Heart left ventricle (tissue), 16 donors: ENCODE measurements at regions not wholly inside any gene's neighbourhood (a gene's known extent, or its start where the extent isn't known, plus 50 kb on each side); places are given as distances from the start of the nearest gene placed in this dataset.

Source experiments
- ATAC-seq, 4 donors: fragments of 200-7000 bp; cut with Tn5 transposase; one replicate each; pipeline ENCODE4 v1.9.1; 2020 to 2022; ENCODE audit warnings: moderate library complexity in 4 of 4, mild to moderate bottlenecking in 3 of 4, moderate number of reproducible peaks in 1 of 4
- DNase-seq, 5 donors: peaks; one replicate each; pipeline ENCODE4 v3.0.0-alpha.2; 2020
- H3K27ac ChIP-seq, 12 donors: fragments of 200-600 bp; sonication (generic) in 4 of 12; one replicate each; pipeline versions ENCODE4 v1.5.0 to v1.8.0; 2016 to 2022; ENCODE audit warnings: mild to moderate bottlenecking in 2 of 12
- H3K27me3 ChIP-seq, 9 donors: fragments of 200-600 bp; sonication (generic) in 2 of 9; one replicate each; pipeline versions ENCODE4 v1.5.1 to v1.8.0; 2016 to 2022; ENCODE audit warnings: mild to moderate bottlenecking in 3 of 9
- H3K36me3 ChIP-seq, 9 donors: fragments of 200-600 bp; sonication (generic) in 2 of 9; one replicate each; pipeline versions ENCODE4 v1.5.0 to v1.8.0; 2018 to 2022; ENCODE audit warnings: mild to moderate bottlenecking in 2 of 9
- H3K4me1 ChIP-seq, 12 donors: fragments of 200-600 bp; sonication (generic) in 4 of 12; one replicate each; pipeline versions ENCODE4 v1.5.0 to v1.8.0; 2016 to 2022; ENCODE audit warnings: mild to moderate bottlenecking in 3 of 12
- H3K4me3 ChIP-seq, 12 donors: fragments of 200-600 bp; sonication (generic) in 4 of 12; one replicate each; pipeline versions ENCODE4 v1.5.0 to v1.8.0; 2017 to 2022; ENCODE audit warnings: mild to moderate bottlenecking in 9 of 12, moderate library complexity in 4 of 12
- H3K9me3 ChIP-seq, 12 donors: fragments of 200-600 bp; sonication (generic) in 4 of 12; one replicate each; pipeline versions ENCODE4 v1.5.0 to v1.8.0; 2016 to 2022; ENCODE audit warnings: mild to moderate bottlenecking in 1 of 12
- POLR2A ChIP-seq, 2 donors: fragments of 450-650 bp; IDR thresholded peaks; one replicate each; pipeline ENCODE4 v1.6.1; 2017; ENCODE audit warnings: antibody characterized with exemption in 2 of 2, mild to moderate bottlenecking in 2 of 2, moderate library complexity in 2 of 2
- WGBS, 4 donors: extraction: QIAGEN DNeasy Blood & Tissue Kit in 2 of 4; methylation state at CpG; one replicate each; pipeline versions ENCODE4 v1.1.5 to v1.1.7; 2013 to 2018; 5-methylcytosine and 5-hydroxymethylcytosine counted together
- intact Hi-C, 10 donors: fragments of 100-400 bp; cut with DNase I; formaldehyde crosslinking; loops; one replicate each; pipeline versions ENCODE4 v1.11.1 to v1.14.2; 2022
- TF ChIP-seq, protein P1 (sequence below), 12 donors: fragments of 200-600 bp; sonication (generic) in 4 of 12; IDR thresholded peaks; one replicate each; pipeline versions ENCODE4 v1.5.0 to v1.8.0; 2018 to 2022; ENCODE audit warnings: antibody characterized with exemption in 12 of 12, mild to moderate bottlenecking in 5 of 12
- donor health status: ischemic (EF 13 %, LVEDD 7.1; RV severe dilation, severe dysfunction).
- donor health status: healthy with polysubstance abuse.
- donor health status: DM: no; HTN: yes; CAD: no.
- donor health status: DM: no; HTN: no; CAD: no.
- donor health status: ischemic (EF 25% LVEDD 6.9; RV normal size, moderate dysfunction).
- donor health status: ischemic (EF 25% LVEDD 5.7; RV mildly dilated, moderate dysfunction).
- donor health status: healthy.
- donor health status: DM: yes; HTN: yes; CAD: no.
- donor health status: ischemic (EF 35%, LVEDD 5.7; RV mildly dilated, moderate dysfunction).
- donor health status: nonischemic (EF 11% LVEDD 7.7; RV severe dilation, severe dysfunction).
- donor health status: DM: yes; HTN: yes; CAD: no.
- donor health status: PGD.
- donor health status: ischemic (EF 29% LVEDD 5.4; RV normal size, mild dysfunction).
- donor health status: nonischemic (EF 23%, LVEDD 6.1; RV moderate dilation, normal function).

DNA sequence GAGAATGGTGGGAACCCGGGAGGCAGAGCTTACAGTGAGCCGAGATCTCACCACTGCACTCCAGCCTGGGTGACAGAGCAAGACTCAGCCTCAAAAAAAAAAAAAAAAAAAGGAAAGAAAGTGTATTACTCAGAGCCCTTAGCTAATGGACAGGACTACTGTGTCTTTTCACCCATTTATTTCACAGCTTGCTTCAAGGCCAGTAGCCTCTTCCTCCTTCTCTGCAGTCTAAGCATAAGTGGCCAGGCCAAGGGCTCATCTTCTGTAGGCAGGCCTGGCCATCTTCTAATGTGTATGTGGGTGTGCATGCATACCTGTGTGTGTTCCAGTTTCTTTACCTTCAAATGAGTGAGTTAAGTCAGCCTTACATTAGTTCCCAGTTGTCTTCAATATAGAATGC is 94.8 kb upstream of the GDF10 start:
- WGBS, 4 donors, result 85 to 97% (median 92%) methylated on average over 2 of the region's 2 CpGs
- ATAC-seq (no peak), DNase-seq (no peak)
- Histone ChIP-seq H3K27me3 (no peaks in the 10 kb centered on the region), H3K4me1 (no peaks in the 10 kb centered on the region), H3K36me3 (no peaks in the 10 kb centered on the region), H3K27ac (no peak overlapping the region), H3K9me3 (peaks cover 0 to 5% (median 0%) of the 10 kb centered on the region in 12 donors), H3K4me3 (no peak overlapping the region)
- intact Hi-C loops, result no loop called here
- TF ChIP-seq, protein P1, sequence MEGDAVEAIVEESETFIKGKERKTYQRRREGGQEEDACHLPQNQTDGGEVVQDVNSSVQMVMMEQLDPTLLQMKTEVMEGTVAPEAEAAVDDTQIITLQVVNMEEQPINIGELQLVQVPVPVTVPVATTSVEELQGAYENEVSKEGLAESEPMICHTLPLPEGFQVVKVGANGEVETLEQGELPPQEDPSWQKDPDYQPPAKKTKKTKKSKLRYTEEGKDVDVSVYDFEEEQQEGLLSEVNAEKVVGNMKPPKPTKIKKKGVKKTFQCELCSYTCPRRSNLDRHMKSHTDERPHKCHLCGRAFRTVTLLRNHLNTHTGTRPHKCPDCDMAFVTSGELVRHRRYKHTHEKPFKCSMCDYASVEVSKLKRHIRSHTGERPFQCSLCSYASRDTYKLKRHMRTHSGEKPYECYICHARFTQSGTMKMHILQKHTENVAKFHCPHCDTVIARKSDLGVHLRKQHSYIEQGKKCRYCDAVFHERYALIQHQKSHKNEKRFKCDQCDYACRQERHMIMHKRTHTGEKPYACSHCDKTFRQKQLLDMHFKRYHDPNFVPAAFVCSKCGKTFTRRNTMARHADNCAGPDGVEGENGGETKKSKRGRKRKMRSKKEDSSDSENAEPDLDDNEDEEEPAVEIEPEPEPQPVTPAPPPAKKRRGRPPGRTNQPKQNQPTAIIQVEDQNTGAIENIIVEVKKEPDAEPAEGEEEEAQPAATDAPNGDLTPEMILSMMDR (IDR thresholded peaks at IDR 0.05), result no peak
- TF ChIP-seq POLR2A (IDR thresholded peaks at IDR 0.05), result no peak

DNA sequence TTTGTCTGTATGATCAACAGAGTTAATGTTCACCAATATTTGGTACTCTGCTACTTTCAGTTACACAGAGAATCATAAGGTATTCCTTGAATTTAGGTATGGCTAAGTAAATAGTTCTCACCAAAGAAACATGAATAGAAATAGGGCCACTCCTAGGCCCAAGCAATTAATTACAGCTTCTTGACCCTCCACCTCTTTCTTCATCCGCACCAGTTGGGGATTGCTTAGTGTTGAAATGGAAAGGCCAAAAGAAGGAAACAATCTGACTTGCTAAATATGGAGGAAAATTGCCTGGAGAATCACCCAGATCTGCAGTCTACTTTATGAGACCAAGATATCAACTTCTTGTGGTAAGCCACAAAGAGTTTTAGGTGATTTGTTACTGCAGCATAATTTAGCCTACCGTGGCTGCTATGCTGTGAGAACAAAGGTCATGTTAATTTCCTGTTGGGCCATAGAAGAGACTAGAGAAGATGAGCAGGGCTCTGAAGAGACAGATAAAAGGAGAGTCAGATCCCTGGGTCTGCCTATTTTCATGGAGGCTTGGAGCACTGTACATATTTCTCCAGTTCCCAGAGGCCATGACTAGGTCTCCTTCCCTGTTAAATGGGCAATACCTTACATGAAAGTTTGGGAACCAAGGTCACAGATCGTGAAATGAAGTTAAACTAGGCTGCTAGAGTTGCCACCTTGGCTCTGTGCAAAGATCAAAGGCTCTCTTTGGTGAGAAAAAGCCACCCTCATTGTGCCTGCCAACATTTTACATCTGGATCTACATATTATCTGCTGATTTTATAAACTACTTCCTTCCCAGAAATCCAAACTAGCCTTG is 93.3 kb upstream of the GDF10 start:
- TF ChIP-seq, protein P1 (IDR thresholded peaks at IDR 0.05), result no peak
- TF ChIP-seq POLR2A (IDR thresholded peaks at IDR 0.05), result no peak
- 69 to 77% (median 75%) methylated on average over 3 of the region's 3 CpGs for WGBS, 4 donors
- ATAC-seq (no peak), DNase-seq (no peak)
- H3K4me3 ChIP-seq, result no peak overlapping the region
- H3K9me3 ChIP-seq, result peaks cover 0 to 2% (median 0%) of the 10 kb centered on the region in 12 donors
- H3K4me1 ChIP-seq, result no peaks in the 10 kb centered on the region
- H3K36me3 ChIP-seq, result no peaks in the 10 kb centered on the region
- H3K27ac ChIP-seq, result peak overlapping the region in 1 of 12 donors; percentile 2
- H3K27me3 ChIP-seq, result no peaks in the 10 kb centered on the region
- intact Hi-C loops, result no loop called here

DNA sequence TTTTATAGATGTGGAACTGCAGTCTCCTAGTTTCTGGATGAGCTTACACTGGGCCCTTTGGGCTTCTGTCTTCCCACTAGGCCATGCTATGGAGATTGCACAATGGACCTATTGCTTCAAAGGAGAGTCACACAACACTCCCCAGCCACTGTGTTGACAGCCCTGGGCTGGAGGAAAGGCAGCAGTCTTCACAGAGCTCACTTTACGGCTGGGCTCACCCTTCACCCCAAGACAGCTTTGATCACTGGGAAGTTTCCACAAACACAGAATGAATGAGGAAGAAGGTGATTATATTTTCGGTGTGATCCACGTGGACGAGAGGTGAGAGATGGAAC is 92.7 kb upstream of the GDF10 start:
- no peaks in the 10 kb centered on the region for H3K36me3 ChIP-seq
- no peaks in the 10 kb centered on the region for H3K27me3 ChIP-seq
- H3K4me3 ChIP-seq, result no peak overlapping the region
- peaks cover 0 to 6% (median 0%) of the 10 kb centered on the region in 12 donors for H3K9me3 ChIP-seq
- peak overlapping the region in 1 of 12 donors; percentile 2 for H3K27ac ChIP-seq
- DNase-seq, result no peak
- intact Hi-C loops, result no loop called here
- no peak for TF ChIP-seq POLR2A (IDR thresholded peaks at IDR 0.05)
- peak in 1 of 4 donors; percentile 44 for ATAC-seq
- 59 to 82% (median 68%) methylated on average over 4 of the region's 4 CpGs for WGBS, 4 donors
- H3K4me1 ChIP-seq, result no peaks in the 10 kb centered on the region

DNA sequence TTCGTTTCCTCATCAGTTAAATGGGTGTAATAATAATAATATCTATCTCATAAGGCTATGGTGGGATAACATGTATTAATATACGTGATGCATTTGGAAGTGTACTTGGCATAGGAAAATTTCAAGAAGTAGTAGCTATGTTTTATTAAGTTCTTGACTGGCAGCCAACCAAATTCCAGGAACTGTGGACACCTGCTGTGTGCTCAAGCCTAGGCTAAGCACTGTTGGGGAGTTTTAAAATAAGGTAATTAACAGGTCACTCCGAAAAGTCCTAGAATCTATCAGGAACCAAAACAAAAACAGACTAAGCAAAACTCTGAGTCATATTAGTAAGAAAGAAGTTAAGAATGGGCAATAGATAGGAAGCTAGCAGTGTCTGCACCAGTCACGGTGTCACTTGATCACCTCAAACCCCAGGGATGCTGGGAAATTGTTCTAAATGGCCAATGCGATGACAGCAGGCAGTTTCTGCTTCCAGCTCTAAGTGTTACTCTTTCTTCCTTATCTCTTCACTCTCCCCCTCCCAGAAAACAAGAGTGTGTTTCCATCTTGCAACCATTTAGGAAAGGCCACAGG is 92.0 kb upstream of the GDF10 start:
- Histone ChIP-seq H3K36me3 (no peaks in the 10 kb centered on the region), H3K27ac (peak overlapping the region in 1 of 12 donors; percentile 2), H3K4me3 (no peak overlapping the region), H3K4me1 (no peaks in the 10 kb centered on the region), H3K9me3 (peaks cover 0 to 10% (median 0%) of the 10 kb centered on the region in 12 donors), H3K27me3 (no peaks in the 10 kb centered on the region)
- no peak for DNase-seq
- WGBS, 4 donors, result 53 to 68% (median 61%) methylated on average over 5 of the region's 5 CpGs
- ATAC-seq, result no peak
- intact Hi-C loops, result no loop called here
- TF ChIP-seq POLR2A (IDR thresholded peaks at IDR 0.05), result no peak
- TF ChIP-seq, protein P1 (IDR thresholded peaks at IDR 0.05), result no peak
